ENCODE measurements at regions not wholly inside any gene's neighbourhood (a gene's known extent, or its start where the extent isn't known, plus 50 kb on each side); places are given as distances from the start of the nearest gene placed in this dataset.

- Histone ChIP-seq H3K9me3 (ENCODE audit: control insufficient read depth, low read depth, low read length) (no peaks in the 10 kb centered on the region), H3K27me3 (ENCODE audit: control insufficient read depth, extremely low read depth, insufficient read depth, low read length) (no peaks in the 10 kb centered on the region), H3K4me3 (ENCODE audit: control insufficient read depth in 2 of 3, extremely low read depth in 1 of 3, insufficient read depth in 2 of 3, low read depth in 1 of 3, low read length in 3 of 3) (no peak overlapping the region), H3K9me1 (ENCODE audit: control insufficient read depth, extremely low read depth, insufficient read depth, low read length) (no peaks in the 10 kb centered on the region), H4K20me1 (ENCODE audit: control insufficient read depth, extremely low read depth, insufficient read depth, low read length) (no peaks in the 10 kb centered on the region), H3K9ac (ENCODE audit: control insufficient read depth, extremely low read depth, insufficient read depth, low read length) (no peak overlapping the region), H3K79me2 (ENCODE audit: control insufficient read depth, insufficient read depth, low read length) (no peaks in the 10 kb centered on the region), H3K36me3 (ENCODE audit: control insufficient read depth in 2 of 2, extremely low read depth in 1 of 2, insufficient read depth in 2 of 2, low read length in 2 of 2) (peaks cover 0 to 3% of the 10 kb centered on the region in 2 experiments), H2AFZ (ENCODE audit: control insufficient read depth, low read length) (no peak overlapping the region), H3K4me2 (ENCODE audit: control insufficient read depth, extremely low read depth, insufficient read depth, low read depth, low read length) (no peak overlapping the region), H3K4me1 (ENCODE audit: control insufficient read depth, extremely low read depth, insufficient read depth, low read length) (no peaks in the 10 kb centered on the region), H3K27ac (ENCODE audit: control insufficient read depth, insufficient read depth, low read length) (no peak overlapping the region)
- dilution Hi-C loops (cut with MboI; ENCODE audit: extremely low pct_ligation_motif_present, low sequenced_read_pairs): no loop called here
- TF ChIP-seq, protein P1, sequence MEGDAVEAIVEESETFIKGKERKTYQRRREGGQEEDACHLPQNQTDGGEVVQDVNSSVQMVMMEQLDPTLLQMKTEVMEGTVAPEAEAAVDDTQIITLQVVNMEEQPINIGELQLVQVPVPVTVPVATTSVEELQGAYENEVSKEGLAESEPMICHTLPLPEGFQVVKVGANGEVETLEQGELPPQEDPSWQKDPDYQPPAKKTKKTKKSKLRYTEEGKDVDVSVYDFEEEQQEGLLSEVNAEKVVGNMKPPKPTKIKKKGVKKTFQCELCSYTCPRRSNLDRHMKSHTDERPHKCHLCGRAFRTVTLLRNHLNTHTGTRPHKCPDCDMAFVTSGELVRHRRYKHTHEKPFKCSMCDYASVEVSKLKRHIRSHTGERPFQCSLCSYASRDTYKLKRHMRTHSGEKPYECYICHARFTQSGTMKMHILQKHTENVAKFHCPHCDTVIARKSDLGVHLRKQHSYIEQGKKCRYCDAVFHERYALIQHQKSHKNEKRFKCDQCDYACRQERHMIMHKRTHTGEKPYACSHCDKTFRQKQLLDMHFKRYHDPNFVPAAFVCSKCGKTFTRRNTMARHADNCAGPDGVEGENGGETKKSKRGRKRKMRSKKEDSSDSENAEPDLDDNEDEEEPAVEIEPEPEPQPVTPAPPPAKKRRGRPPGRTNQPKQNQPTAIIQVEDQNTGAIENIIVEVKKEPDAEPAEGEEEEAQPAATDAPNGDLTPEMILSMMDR (optimal IDR thresholded peaks at IDR 0.05 in 1 of 3, IDR thresholded peaks at IDR 0.05 in 1 of 3, conservative IDR thresholded peaks at IDR 0.05 in 1 of 3; ENCODE audit: extremely low read depth in 1 of 3, insufficient read depth in 2 of 3, low read length in 3 of 3): no peak
- no peak for FAIRE-seq
- DNase-seq (ENCODE audit: low read depth, low spot score): no peak
Measured at GRCh38 chr3:137083332-137083731, 125.5 kb downstream of the IL20RB start.

DNA sequence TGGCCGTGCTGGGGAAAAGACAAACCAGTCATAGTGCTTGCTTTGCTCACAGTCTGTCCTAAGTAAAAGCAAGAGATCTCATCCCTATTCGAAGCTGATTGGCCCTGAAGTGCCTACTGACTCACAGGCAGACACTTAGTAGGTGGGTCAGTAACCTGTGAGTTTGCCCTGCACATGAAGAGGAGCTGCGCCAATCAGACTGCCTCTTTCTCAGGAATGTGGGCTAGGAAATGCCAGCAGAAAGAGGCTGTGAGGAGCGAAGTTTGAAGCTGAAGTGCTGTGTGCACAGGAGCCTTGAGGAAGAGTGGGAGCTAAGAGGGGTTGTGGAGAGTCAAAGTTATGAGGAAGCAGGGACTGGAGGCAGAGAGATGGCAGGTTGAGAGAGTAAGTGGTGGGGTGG lies 126.8 kb downstream of the IL20RB start:
- H2AFZ ChIP-seq (ENCODE audit: control insufficient read depth, low read length): no peak overlapping the region
- H3K4me1 ChIP-seq (ENCODE audit: control insufficient read depth, extremely low read depth, insufficient read depth, low read length): no peaks in the 10 kb centered on the region
- H3K27ac ChIP-seq (ENCODE audit: control insufficient read depth, insufficient read depth, low read length): no peak overlapping the region
- FAIRE-seq: no peak
- no peak for DNase-seq (ENCODE audit: low read depth, low spot score)
- H3K9me1 ChIP-seq (ENCODE audit: control insufficient read depth, extremely low read depth, insufficient read depth, low read length): no peaks in the 10 kb centered on the region
- H3K79me2 ChIP-seq (ENCODE audit: control insufficient read depth, insufficient read depth, low read length): no peaks in the 10 kb centered on the region
- no peaks in the 10 kb centered on the region for H3K36me3 ChIP-seq (ENCODE audit: control insufficient read depth in 2 of 2, extremely low read depth in 1 of 2, insufficient read depth in 2 of 2, low read length in 2 of 2)
- H3K27me3 ChIP-seq (ENCODE audit: control insufficient read depth, extremely low read depth, insufficient read depth, low read length): no peaks in the 10 kb centered on the region
- no peak overlapping the region for H3K4me2 ChIP-seq (ENCODE audit: control insufficient read depth, extremely low read depth, insufficient read depth, low read depth, low read length)
- H3K9me3 ChIP-seq (ENCODE audit: control insufficient read depth, low read depth, low read length): no peaks in the 10 kb centered on the region
- H3K4me3 ChIP-seq (ENCODE audit: control insufficient read depth in 2 of 3, extremely low read depth in 1 of 3, insufficient read depth in 2 of 3, low read depth in 1 of 3, low read length in 3 of 3): no peak overlapping the region
- TF ChIP-seq, protein P1 (optimal IDR thresholded peaks at IDR 0.05 in 1 of 3, IDR thresholded peaks at IDR 0.05 in 1 of 3, conservative IDR thresholded peaks at IDR 0.05 in 1 of 3; ENCODE audit: extremely low read depth in 1 of 3, insufficient read depth in 2 of 3, low read length in 3 of 3): no peak
- TF ChIP-seq EZH2 (IDR thresholded peaks at IDR 0.05; ENCODE audit: low read length): no peak
- no peak overlapping the region for H3K9ac ChIP-seq (ENCODE audit: control insufficient read depth, extremely low read depth, insufficient read depth, low read length)
- dilution Hi-C loops (cut with MboI; ENCODE audit: extremely low pct_ligation_motif_present, low sequenced_read_pairs): no loop called here
- H4K20me1 ChIP-seq (ENCODE audit: control insufficient read depth, extremely low read depth, insufficient read depth, low read length): no peaks in the 10 kb centered on the region
